AG10803 (cell line): ENCODE measurements at regions not wholly inside any gene's neighbourhood (a gene's known extent, or its start where the extent isn't known, plus 50 kb on each side); places are given as distances from the start of the nearest gene placed in this dataset.

Source experiments
- DNase-seq: peaks from one replicate; pipeline ENCODE4 v3.0.0; 2010; ENCODE audit warnings: low read depth
- H3K4me3 ChIP-seq: 2 replicates; pipeline ENCODE4 v1.5.1; 2011; ENCODE audit warnings: mild to moderate bottlenecking, low read length, control low read depth
- CTCF ChIP-seq: conservative IDR thresholded peaks from 2 replicates; pipeline ENCODE4 v1.5.1; 2011; ENCODE audit warnings: mild to moderate bottlenecking, low read length, control low read depth, inconsistent platforms

GRCh38 chr6:90413396-90413795, 116.8 kb upstream of the BACH2 start:
- TF ChIP-seq CTCF = no peak
- DNase-seq = no peak
- H3K4me3 ChIP-seq = no peak overlapping the region

GRCh38 chr6:90412538-90413369, 116.1 kb upstream of the BACH2 start:
- TF ChIP-seq CTCF = no peak
- H3K4me3 ChIP-seq = no peak overlapping the region
- DNase-seq = no peak

- no peak overlapping the region for H3K4me3 ChIP-seq
- DNase-seq = no peak
- TF ChIP-seq CTCF = no peak
Measured at GRCh38 chr6:90411292-90411781, 114.7 kb upstream of the BACH2 start.

- DNase-seq = no peak
- TF ChIP-seq CTCF = no peak
- H3K4me3 ChIP-seq = no peak overlapping the region
Measured at GRCh38 chr6:90409700-90410099, 113.1 kb upstream of the BACH2 start.

GRCh38 chr6:90406957-90407356, 110.3 kb upstream of the BACH2 start:
- no peak for DNase-seq
- no peak for TF ChIP-seq CTCF

GRCh38 chr6:90406142-90406794, 109.6 kb upstream of the BACH2 start:
- peak; percentile 16 for DNase-seq
- TF ChIP-seq CTCF = no peak
- H3K4me3 ChIP-seq = no peak overlapping the region

More at GRCh38 chr6:90406957-90407356, 110.3 kb upstream of the BACH2 start:
- H3K4me3 ChIP-seq = no peak overlapping the region
